Left lung (tissue), 4 donors: ENCODE measurements at regions not wholly inside any gene's neighbourhood (a gene's known extent, or its start where the extent isn't known, plus 50 kb on each side); places are given as distances from the start of the nearest gene placed in this dataset.
A peak's percentile ranks its signal among the peaks of the same experiment; 100 is the strongest.

Source experiments
- ATAC-seq: fragments of 200-7000 bp; cut with Tn5 transposase; one replicate; pipeline ENCODE4 v1.9.1; 2020; ENCODE audit warnings: moderate library complexity
- DNase-seq, 4 donors: peaks; one replicate each; pipeline ENCODE4 v3.0.0-alpha.2; 2013 to 2020
- H3K27ac ChIP-seq, 2 donors: fragments of 200-600 bp; sonication (generic) in 1 of 2; one replicate each; pipeline versions ENCODE4 v1.5.0 to v1.8.0; 2020 to 2021
- H3K27me3 ChIP-seq, 2 donors: fragments of 200-600 bp; sonication (generic) in 1 of 2; one replicate each; pipeline versions ENCODE4 v1.5.0 to v1.8.0; 2020 to 2021
- H3K36me3 ChIP-seq, 2 donors: fragments of 200-600 bp; sonication (generic) in 1 of 2; one replicate each; pipeline versions ENCODE4 v1.5.0 to v1.8.0; 2020 to 2021
- H3K4me1 ChIP-seq, 2 donors: fragments of 200-600 bp; one replicate each; pipeline ENCODE4 v1.8.0; 2021
- H3K4me3 ChIP-seq, 2 donors: fragments of 200-600 bp; sonication (generic) in 1 of 2; one replicate each; pipeline versions ENCODE4 v1.5.0 to v1.8.0; 2020 to 2021; ENCODE audit warnings: mild to moderate bottlenecking in 1 of 2
- H3K9me3 ChIP-seq, 2 donors: fragments of 200-600 bp; sonication (generic) in 1 of 2; one replicate each; pipeline versions ENCODE4 v1.5.0 to v1.8.0; 2020 to 2021
- intact Hi-C, 2 donors: fragments of 100-400 bp; cut with DNase I; formaldehyde crosslinking; loops; one replicate each; pipeline versions ENCODE4 v1.11.2 to v1.14.2; 2022
- TF ChIP-seq, protein P1 (sequence below), 2 donors: fragments of 200-600 bp; sonication (generic) in 1 of 2; IDR thresholded peaks; one replicate each; pipeline versions ENCODE4 v1.5.0 to v1.8.0; 2021; ENCODE audit warnings: antibody characterized with exemption in 2 of 2
- donor health status: DM: no; HTN: yes; CAD: no.
- donor health status: DM: no; HTN: no; CAD: no.

DNA sequence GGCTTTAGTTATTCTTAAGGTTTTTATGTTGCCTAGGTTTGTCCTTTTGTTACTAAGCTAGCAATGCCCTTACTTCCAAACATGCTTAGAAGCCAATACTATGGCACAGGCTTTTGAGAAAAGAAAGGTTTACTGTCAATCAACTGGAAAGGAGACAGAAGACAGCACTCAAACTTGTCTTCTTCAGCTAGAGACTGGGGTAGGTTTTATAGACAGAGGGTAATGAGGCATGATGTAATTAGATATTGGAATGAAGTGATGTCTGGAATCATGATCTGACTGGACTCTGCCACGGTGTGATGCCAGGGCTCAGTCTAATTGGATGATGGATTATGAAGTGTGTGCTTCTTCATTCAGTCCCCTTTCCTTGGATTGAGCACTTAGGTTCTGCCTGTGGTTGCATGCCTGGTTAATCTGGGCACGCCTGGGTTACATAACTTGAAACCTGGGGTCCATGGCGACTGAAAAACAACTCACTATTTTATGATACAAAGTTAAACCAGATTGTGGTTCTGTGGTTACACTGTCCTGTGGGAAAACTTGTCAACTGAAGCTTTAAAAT is 625.8 kb downstream of the BRINP3 start:
- intact Hi-C loops, result no loop called here
- Histone ChIP-seq H3K27me3 (no peaks in the 10 kb centered on the region), H3K4me1 (no peaks in the 10 kb centered on the region), H3K4me3 (no peak overlapping the region), H3K9me3 (peaks cover 0 to 11% of the 10 kb centered on the region in 2 donors), H3K27ac (no peak overlapping the region), H3K36me3 (no peaks in the 10 kb centered on the region)
- TF ChIP-seq, protein P1, sequence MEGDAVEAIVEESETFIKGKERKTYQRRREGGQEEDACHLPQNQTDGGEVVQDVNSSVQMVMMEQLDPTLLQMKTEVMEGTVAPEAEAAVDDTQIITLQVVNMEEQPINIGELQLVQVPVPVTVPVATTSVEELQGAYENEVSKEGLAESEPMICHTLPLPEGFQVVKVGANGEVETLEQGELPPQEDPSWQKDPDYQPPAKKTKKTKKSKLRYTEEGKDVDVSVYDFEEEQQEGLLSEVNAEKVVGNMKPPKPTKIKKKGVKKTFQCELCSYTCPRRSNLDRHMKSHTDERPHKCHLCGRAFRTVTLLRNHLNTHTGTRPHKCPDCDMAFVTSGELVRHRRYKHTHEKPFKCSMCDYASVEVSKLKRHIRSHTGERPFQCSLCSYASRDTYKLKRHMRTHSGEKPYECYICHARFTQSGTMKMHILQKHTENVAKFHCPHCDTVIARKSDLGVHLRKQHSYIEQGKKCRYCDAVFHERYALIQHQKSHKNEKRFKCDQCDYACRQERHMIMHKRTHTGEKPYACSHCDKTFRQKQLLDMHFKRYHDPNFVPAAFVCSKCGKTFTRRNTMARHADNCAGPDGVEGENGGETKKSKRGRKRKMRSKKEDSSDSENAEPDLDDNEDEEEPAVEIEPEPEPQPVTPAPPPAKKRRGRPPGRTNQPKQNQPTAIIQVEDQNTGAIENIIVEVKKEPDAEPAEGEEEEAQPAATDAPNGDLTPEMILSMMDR (IDR thresholded peaks at IDR 0.05), result no peak
- ATAC-seq (no peak), DNase-seq (no peak)

DNA sequence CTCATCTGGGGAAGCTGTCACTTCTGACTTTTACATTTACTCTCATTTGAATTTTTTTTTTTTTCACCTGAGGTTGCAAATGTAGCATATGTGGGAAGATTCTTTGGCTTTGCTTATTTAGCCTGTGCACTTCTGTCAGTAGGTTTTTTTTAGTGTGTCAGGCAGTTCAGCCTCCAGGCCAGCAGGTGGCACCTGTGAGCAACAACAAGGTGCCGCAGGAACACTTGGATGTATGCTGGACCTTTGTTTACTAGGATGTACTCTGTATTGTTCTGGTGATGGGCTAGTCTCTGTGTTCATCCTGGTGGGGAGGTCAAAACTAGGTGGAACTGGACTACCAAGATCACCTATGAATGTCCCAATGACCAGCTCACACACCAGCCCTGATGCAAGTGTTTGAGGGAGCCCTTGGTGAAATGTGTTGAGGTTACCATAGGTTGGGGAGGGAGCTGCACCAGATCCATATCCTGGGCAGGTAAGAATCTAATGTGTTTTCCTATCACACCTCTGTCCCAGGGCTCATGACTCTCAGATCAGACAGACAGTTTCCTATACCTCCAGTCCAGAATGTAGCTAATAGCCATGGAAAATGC is 618.2 kb downstream of the BRINP3 start:
- Histone ChIP-seq H3K36me3 (no peaks in the 10 kb centered on the region), H3K4me1 (no peaks in the 10 kb centered on the region), H3K27me3 (no peaks in the 10 kb centered on the region), H3K9me3 (peaks cover 0 to 32% of the 10 kb centered on the region in 2 donors), H3K4me3 (no peak overlapping the region), H3K27ac (no peak overlapping the region)
- intact Hi-C loops, result no loop called here
- DNase-seq, result no peak
- no peak for ATAC-seq
- TF ChIP-seq, protein P1 (IDR thresholded peaks at IDR 0.05), result peak in 1 of 2 donors; percentile 12

DNA sequence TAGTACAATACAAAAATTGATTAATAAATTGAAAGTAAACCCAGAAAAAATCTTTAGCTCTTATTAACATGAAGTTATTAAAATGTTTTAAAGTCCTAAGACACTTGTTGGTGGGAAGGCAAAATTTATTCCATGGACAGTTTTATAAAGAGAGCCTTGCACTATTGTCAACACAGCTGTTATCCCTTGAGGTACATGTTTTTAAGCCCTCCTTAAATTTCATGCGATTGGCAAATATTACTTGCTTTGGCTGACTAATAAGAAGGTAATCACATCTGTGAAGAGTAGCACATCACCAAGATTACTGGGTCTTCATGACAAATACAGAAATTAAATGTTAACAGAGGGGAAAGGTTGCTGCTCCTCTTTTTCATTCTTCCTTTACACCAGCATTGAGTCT is 611.1 kb downstream of the BRINP3 start:
- Histone ChIP-seq H3K27me3 (no peaks in the 10 kb centered on the region), H3K4me3 (no peak overlapping the region), H3K9me3 (no peaks in the 10 kb centered on the region), H3K27ac (no peak overlapping the region), H3K4me1 (no peaks in the 10 kb centered on the region), H3K36me3 (no peaks in the 10 kb centered on the region)
- DNase-seq (no peak), ATAC-seq (no peak)
- intact Hi-C loops, result no loop called here
- TF ChIP-seq, protein P1 (IDR thresholded peaks at IDR 0.05), result no peak

DNA sequence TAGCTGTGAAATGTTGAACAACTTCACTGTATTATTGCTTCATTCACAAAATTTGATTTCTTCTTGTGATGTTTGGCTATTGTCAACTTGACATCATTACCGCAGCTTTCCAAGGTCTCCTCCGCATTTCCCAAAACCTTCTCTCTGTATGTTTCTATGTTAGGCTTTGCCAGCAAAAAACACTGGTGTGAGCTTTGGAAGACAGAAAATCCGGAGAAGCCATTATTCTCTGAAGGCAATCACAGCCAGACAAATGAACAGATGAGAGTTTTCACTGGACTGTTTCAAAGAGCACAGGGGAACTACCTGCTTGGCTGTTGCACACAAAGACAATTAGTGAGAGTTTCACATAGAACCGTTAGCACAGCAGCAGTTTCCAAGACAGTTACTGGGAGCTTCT is 609.6 kb downstream of the BRINP3 start:
- intact Hi-C loops, result no loop called here
- Histone ChIP-seq H3K27me3 (no peaks in the 10 kb centered on the region), H3K9me3 (no peaks in the 10 kb centered on the region), H3K36me3 (no peaks in the 10 kb centered on the region), H3K4me3 (no peak overlapping the region), H3K4me1 (no peaks in the 10 kb centered on the region), H3K27ac (no peak overlapping the region)
- ATAC-seq (no peak), DNase-seq (no peak)
- TF ChIP-seq, protein P1 (IDR thresholded peaks at IDR 0.05), result no peak

DNA sequence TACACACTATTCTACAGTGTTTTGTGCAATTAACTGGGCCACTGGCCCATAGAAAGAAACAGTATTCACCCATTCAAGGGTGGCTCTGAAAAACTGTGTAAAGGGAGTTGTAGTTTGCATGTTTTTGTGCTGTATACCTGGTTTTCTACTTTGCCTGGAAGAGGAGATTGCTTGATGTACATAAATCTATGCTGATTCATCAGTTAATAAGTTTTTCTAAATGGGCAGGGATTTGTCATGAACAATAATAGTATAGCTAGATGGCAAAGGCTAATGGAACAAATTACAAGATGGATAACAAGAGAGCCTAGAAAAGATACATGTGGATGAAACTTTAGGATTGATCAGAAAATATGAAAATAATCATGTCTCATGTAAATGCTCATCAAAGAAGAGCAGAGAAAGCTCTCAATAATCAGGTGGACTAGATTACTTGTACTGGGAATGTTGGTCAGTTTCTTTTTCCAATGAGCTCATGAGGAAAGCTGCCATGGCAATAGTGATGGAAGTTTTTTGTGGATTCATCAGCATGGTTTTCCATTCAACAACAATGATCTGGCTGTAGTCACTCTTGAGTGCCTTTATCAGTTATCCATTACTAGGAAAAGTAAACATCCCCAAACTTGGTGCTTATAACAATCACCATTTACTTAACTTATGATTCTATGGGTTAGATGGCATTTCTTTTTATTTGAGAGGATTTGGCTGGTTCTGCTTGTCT is 602.8 kb downstream of the BRINP3 start:
- no peak for DNase-seq
- peaks cover 0 to 5% of the 10 kb centered on the region in 2 donors for H3K9me3 ChIP-seq
- no peaks in the 10 kb centered on the region for H3K4me1 ChIP-seq
- no peak for ATAC-seq
- intact Hi-C loops, result no loop called here
- H3K27me3 ChIP-seq, result no peaks in the 10 kb centered on the region
- no peaks in the 10 kb centered on the region for H3K36me3 ChIP-seq
- TF ChIP-seq, protein P1 (IDR thresholded peaks at IDR 0.05), result no peak
- H3K27ac ChIP-seq, result no peak overlapping the region
- no peak overlapping the region for H3K4me3 ChIP-seq
